ENCODE measurements at regions not wholly inside any gene's neighbourhood (a gene's known extent, or its start where the extent isn't known, plus 50 kb on each side); places are given as distances from the start of the nearest gene placed in this dataset.

- TF ChIP-seq POLR2AphosphoS5 (IDR thresholded peaks at IDR 0.05; ENCODE audit: low read depth, low read length) (no peak), POLR2A (IDR thresholded peaks at IDR 0.05; ENCODE audit: low read depth, low read length) (no peak), TAF1 (IDR thresholded peaks at IDR 0.05; ENCODE audit: borderline replicate concordance, low read depth, low read length) (no peak)
These were observed 403.2 kb downstream of the KIF4B start for GRCh38 chr5:155416765-155417164.

Measured in GM12892 (cell line).